ENCODE measurements at regions not wholly inside any gene's neighbourhood (a gene's known extent, or its start where the extent isn't known, plus 50 kb on each side); places are given as distances from the start of the nearest gene placed in this dataset.

- TF ChIP-seq CTCF (IDR thresholded peaks at IDR 0.05; ENCODE audit: insufficient read depth, low read length), result no peak
- DNase-seq (ENCODE audit: low read depth), result no peak
- no peak overlapping the region for H3K4me3 ChIP-seq (ENCODE audit: low read depth, low read length)
Measured at GRCh38 chr10:128922172-128922571, 544.9 kb upstream of the MGMT start.

- DNase-seq (ENCODE audit: low read depth), result no peak
- H3K4me3 ChIP-seq (ENCODE audit: low read depth, low read length), result no peak overlapping the region
Measured at GRCh38 chr10:128922619-128923196, 544.3 kb upstream of the MGMT start.

GRCh38 chr10:128924918-128925317, 542.1 kb upstream of the MGMT start:
- no peak for DNase-seq (ENCODE audit: low read depth)
- H3K4me3 ChIP-seq (ENCODE audit: low read depth, low read length), result no peak overlapping the region
- TF ChIP-seq CTCF (IDR thresholded peaks at IDR 0.05; ENCODE audit: insufficient read depth, low read length), result no peak

More at GRCh38 chr10:128922619-128923196, 544.3 kb upstream of the MGMT start:
- no peak for TF ChIP-seq CTCF (IDR thresholded peaks at IDR 0.05; ENCODE audit: insufficient read depth, low read length)

- TF ChIP-seq CTCF (IDR thresholded peaks at IDR 0.05; ENCODE audit: insufficient read depth, low read length), result no peak
- no peak for DNase-seq (ENCODE audit: low read depth)
- no peak overlapping the region for H3K4me3 ChIP-seq (ENCODE audit: low read depth, low read length)
Measured at GRCh38 chr10:128926711-128927110, 540.3 kb upstream of the MGMT start.

- DNase-seq (ENCODE audit: low read depth), result no peak
- no peak for TF ChIP-seq CTCF (IDR thresholded peaks at IDR 0.05; ENCODE audit: insufficient read depth, low read length)
- no peak overlapping the region for H3K4me3 ChIP-seq (ENCODE audit: low read depth, low read length)
Measured at GRCh38 chr10:128927497-128928161, 539.4 kb upstream of the MGMT start.

- H3K4me3 ChIP-seq (ENCODE audit: low read depth, low read length), result no peak overlapping the region
- DNase-seq (ENCODE audit: low read depth), result no peak
- no peak for TF ChIP-seq CTCF (IDR thresholded peaks at IDR 0.05; ENCODE audit: insufficient read depth, low read length)
Measured at GRCh38 chr10:128928231-128928836, 538.7 kb upstream of the MGMT start.

Measured in fibroblast of the aortic adventitia (primary cell).